Activated CD4-positive, alpha-beta T cell treated with anti-CD3 and anti-CD28 coated beads, Interleukin-2, amount 50 U/mL, for 16 hours (primary cell): ENCODE measurements at regions not wholly inside any gene's neighbourhood (a gene's known extent, or its start where the extent isn't known, plus 50 kb on each side); places are given as distances from the start of the nearest gene placed in this dataset.
A peak's percentile ranks its signal among the peaks of the same experiment; 100 is the strongest.

Experiments
- DNase-seq: peaks from one replicate; pipeline ENCODE4 v3.0.0-alpha.2; 2020

DNA sequence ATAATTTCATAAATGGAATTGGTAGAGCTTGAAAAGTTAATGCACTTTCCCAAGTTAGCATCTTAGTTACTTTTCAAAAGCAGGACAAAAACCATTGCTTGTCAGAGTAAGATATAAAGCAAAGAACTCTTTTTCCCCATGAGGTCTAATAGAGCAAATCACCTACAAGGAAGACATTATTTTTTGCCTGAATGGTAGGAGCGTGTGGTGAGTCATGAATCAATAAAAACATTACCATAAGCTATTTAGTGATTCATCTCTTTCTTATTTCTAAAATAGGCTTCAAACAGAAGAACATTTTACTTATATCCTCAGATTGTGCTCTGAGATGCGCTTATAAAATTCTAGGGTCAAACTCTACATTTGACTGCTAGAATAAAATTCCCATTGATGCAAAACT lies 109.4 kb upstream of the GPRIN3 start:
- DNase-seq, result no peak

- DNase-seq, result no peak
Measured at GRCh38 chr4:89413518-89413917, 105.9 kb upstream of the GPRIN3 start.

DNA sequence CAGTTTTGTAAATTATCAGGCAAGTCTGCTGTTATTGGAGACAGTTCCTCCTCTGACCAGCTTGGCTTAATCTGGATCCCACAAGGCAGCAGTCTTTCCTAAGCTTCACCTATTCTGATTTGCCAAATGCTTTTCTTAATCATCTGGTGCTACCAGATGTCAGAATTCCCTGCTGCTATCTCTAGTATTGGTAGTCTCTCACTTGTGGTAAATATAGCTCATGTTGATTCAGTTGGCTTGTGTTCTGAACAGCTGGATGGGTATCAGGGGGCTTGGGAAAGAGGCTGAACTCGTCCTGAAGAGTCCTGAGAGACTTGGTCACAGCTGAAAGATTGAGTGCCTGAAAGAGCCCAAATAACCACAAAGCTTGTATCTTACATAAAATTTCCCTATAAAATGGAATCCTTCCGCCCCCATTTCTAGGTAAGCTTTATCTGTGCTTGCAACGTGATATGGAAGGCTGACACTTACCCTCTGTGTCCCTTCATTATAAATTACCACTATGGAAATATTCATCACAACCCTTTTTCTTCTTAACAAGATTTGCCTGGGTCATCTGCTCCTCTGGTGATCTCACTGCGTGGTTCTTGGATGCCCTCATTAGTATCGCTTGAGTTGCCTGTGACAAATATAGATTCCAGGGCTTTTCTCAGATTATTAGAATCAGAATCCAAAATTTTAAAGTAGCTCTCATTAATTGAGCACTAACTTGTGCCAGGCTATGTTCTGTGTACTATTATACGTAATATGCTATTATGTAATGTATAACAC lies 104.1 kb upstream of the GPRIN3 start:
- no peak for DNase-seq

GRCh38 chr4:89410687-89411086 lies 103.1 kb upstream of the GPRIN3 start:
- DNase-seq, result no peak

GRCh38 chr4:89404530-89404929 lies 96.9 kb upstream of the GPRIN3 start:
- no peak for DNase-seq

- no peak for DNase-seq
Measured at GRCh38 chr4:89403826-89404225, 96.2 kb upstream of the GPRIN3 start.

DNA sequence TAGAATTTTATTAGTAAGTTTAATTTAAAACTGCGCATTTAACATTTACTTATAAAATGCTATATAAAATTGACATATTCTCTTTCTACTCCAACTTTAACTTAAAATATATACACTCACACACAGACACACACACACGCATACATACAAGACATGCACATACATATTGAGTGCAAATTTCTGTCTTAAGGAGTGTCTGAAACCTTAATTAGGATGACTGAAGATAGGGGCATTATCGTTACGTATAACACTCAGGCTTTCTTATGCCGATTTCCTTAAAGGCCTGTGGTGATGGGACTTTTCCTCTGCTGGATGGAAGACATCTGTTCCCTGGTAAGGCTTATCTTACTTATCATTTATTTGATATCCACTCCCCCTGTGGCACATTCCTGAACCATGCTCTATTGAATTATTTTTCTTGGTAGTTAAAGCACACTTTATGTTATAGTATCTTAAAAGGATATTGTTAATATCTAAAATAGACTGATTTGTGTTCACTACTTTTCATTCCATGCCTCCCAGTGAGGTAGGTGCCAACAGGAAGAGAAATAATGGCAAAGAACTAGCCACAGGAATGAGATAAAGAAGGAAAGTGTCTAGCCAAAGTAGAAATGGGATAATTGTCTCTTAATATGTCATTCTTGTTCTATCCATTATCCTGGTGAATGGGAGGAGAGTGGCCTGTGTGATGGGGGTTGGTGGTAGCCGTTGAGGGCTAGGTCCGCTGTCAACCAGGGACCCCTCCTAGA lies 92.9 kb upstream of the GPRIN3 start:
- no peak for DNase-seq

GRCh38 chr4:89398644-89399043 lies 91.0 kb upstream of the GPRIN3 start:
- DNase-seq, result no peak

DNA sequence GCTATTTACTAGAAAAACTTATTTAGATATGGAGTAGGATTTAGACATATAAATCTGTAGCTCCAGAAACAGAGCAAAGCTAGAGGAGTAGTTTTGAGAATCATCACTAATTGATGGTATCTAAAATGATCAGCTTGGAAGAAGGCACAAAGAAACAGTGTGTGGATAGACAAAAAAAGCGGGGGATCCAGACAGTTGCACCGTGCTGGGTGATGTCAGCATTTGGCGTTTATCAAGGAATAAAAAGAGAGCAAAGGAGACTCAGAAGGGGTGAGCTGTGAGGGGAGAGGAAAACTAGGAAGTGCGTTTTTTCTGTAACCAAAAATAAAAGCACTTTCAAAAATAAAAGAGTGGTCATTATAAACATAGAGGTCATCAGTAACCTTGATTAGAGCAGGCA lies 90.5 kb upstream of the GPRIN3 start:
- no peak for DNase-seq

GRCh38 chr4:89397441-89397840 lies 89.8 kb upstream of the GPRIN3 start:
- DNase-seq, result no peak

DNA sequence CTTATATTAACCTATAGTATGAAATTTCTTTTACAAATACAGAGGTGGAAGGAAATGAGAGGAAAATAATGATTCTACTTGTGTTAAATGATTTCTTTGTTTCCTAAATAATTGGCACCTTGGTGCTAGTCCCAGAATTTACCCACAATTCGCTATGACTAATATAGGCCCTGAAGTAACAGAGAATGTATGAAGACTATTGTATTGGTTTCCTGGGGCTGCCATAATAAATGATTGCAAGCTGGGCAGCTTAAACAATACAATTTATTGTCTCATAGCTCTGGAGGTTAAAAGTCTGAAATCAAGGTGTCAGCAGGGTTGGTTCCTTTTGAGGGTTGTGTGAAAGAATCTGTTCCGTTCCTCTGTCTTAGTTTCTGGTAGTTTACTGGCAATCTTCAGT lies 74.8 kb upstream of the GPRIN3 start:
- DNase-seq, result no peak

DNA sequence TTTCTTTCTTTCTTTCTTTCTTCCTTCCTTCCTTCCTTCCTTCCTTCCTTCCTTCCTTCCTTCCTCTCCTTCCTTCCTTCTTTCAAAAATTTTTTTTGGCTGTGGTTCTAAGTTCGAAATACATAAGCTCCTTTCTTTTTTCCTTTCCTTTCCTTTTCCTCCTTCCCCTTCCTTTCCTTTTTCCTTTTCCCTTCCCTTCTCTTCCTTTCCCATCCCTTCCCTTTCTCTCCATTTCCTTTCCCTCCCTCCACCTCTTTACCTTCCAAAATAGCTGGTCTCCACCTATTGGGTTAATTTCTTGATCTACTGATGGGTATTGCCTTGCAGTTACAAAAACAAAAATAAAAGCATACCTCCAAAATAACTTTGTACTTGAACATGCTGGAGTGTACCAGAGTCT lies 73.4 kb upstream of the GPRIN3 start:
- DNase-seq, result no peak

DNA sequence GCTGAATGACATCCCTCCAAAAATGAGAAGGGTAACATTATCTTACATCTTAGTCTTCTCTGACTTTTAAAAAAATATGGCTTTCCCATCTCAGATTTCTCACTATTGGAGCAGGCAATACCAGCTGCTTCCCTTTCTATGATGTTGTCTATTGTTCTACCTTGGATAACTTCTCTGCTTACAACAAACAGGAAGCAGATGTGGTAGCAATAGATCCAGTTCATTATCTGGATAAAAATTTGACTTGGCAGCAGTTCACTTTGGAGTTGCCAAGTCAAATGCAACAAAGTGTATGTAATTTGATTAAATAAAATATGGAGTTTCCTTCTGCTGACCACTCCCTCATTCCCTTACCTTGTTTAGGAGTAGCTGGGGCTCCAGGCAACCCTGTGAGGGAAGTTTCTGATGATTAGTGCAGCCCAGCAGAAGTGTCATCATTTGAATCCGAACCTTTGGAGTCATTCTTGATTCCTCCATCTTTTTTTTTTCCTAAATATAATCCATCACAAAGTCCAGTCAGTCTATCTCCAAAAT lies 72.0 kb upstream of the GPRIN3 start:
- DNase-seq, result no peak

GRCh38 chr4:89373394-89373793 lies 65.8 kb upstream of the GPRIN3 start:
- peak; percentile 54 for DNase-seq

GRCh38 chr4:89371614-89372013 lies 64.0 kb upstream of the GPRIN3 start:
- no peak for DNase-seq

DNA sequence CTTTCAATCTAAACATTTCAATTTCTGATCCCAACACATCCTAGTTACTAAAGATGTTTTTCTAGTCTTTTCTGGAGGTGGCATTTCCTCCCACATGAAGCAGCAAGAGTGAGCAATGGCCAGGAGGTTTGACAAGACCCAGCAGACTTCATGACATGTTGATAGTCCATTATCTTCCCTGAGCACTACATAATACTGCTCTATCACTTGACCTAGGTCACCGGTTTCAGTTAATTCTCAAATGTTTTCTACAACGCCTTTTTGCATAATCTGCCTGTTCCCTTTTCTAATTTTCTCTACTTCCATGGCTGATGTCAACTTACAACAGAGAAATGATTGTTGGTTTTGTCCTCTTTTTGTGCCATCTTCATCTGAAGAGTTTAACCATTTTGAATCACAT lies 62.0 kb upstream of the GPRIN3 start:
- DNase-seq, result no peak

DNA sequence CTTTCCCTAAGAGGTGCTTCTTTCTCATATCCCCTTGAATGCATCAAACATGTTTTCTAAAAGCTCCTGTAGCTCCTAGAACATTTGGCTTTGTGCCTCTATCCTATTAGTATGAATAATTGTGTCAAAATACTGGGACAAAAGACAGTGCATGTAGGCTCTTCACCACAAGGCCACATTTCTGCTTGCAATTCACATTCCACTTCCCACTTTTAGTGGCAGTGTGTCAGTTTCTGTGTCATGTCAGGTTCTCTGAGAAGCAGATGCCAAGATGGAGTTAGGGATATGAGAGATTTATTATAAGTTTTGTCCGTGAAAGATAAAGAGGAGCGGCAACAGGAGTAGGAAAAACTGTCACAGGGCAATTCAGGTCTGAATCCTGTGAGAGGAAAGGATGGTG lies 61.3 kb upstream of the GPRIN3 start:
- no peak for DNase-seq

GRCh38 chr4:89365776-89366175 lies 58.2 kb upstream of the GPRIN3 start:
- peak; percentile 79 for DNase-seq

DNA sequence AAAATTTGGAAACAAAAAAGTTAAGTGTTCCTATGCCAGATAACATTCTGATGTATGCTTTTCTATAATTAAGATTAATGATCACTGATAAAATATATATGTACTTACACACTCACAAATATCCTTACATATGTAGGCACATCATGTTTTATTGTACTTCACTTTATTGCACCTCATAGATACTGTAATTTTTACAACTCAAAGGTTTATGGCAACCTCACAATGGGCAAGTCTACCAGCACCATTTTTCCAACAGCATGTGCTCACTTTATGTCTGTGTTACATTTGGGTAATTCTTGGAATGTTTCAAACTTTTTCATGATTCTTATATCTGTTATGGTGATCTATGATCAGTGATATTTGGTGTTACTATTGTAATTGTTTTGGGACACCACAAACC lies 57.8 kb upstream of the GPRIN3 start:
- no peak for DNase-seq

DNA sequence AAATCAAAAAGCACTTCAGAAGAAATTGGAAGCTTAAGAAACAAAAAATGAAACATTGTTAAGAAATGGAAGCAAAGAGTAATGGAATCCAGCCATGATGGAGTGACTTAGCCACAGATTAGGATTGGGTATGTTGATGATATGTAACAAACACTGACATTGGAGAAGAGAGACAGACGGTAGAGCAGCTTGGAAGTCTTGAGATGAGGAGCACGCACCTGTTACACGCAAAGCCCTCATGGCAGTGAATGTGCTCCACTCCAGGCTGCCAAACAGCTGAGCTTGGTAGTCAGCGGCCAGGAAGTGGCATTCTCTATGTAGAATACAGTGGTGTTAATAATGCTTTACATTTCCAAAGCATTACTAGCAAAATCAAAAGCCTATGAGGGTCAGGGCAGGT lies 56.9 kb upstream of the GPRIN3 start:
- no peak for DNase-seq

DNA sequence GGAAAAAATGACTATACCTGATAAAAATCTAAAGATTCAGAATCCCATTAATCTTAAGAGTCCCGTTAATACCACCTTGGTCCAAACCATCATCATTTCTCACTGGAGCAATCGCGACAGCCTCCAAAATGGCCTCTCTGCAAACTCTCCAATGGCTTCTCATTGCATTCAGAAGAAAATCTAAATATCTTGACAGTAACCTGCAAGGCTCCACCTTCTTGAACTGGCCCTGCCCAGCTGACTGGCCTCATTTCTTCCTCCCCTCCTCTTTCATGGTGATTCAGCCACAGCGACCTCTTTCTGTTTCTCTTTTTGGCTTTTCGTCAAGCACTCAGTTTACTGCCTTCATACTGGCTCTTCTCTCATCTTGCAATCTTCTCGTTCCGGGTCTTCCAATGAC lies 56.2 kb upstream of the GPRIN3 start:
- no peak for DNase-seq

- DNase-seq, result no peak
Measured at GRCh38 chr4:89358935-89359638, 51.5 kb upstream of the GPRIN3 start.

GRCh38 chr4:89357787-89358186 lies 50.2 kb upstream of the GPRIN3 start:
- DNase-seq, result no peak
